SK-N-SH (cell line): ENCODE measurements at regions not wholly inside any gene's neighbourhood (a gene's known extent, or its start where the extent isn't known, plus 50 kb on each side); places are given as distances from the start of the nearest gene placed in this dataset.

Experiments used
- CTCF ChIP-seq: fragments of 200-600 bp; sonication (generic); IDR thresholded peaks from 2 replicates; pipeline ENCODE4 v1.6.1; 2017; ENCODE audit warnings: antibody characterized with exemption, mild to moderate bottlenecking, moderate library complexity
- ELF1 ChIP-seq: IDR thresholded peaks from 2 replicates; pipeline ENCODE4 v1.4.0; 2012
- EP300 ChIP-seq, 2 experiments: IDR thresholded peaks; 2 replicates each; pipeline versions ENCODE4 v1.4.0 to v1.6.1; 2012; ENCODE audit warnings: borderline replicate concordance in 1 of 2, low read depth in 1 of 2, low read length in 1 of 2
- GABPA ChIP-seq: IDR thresholded peaks from 2 replicates; pipeline ENCODE4 v1.4.0; 2012; ENCODE audit warnings: low read depth, mild to moderate bottlenecking
- JUND ChIP-seq: IDR thresholded peaks from 2 replicates; pipeline ENCODE4 v1.4.0; 2012
- PBX3 ChIP-seq: IDR thresholded peaks from 2 replicates; pipeline ENCODE4; 2012
- POLR2AphosphoS5 ChIP-seq: IDR thresholded peaks from 2 replicates; pipeline ENCODE4 v1.6.1; 2012; ENCODE audit warnings: low read depth, low read length
- RCOR1 ChIP-seq: fragments of 150-350 bp; IDR thresholded peaks from 2 replicates; pipeline ENCODE4 v1.6.1; 2017; ENCODE audit warnings: antibody characterized with exemption, low read length
- RXRA ChIP-seq: IDR thresholded peaks from 2 replicates; pipeline ENCODE4 v1.4.0; 2012; ENCODE audit warnings: low read depth, mild to moderate bottlenecking, borderline replicate concordance
- SIN3A ChIP-seq: IDR thresholded peaks from 2 replicates; pipeline ENCODE4 v1.6.1; 2012; ENCODE audit warnings: low read depth, mild to moderate bottlenecking, low read length, moderate library complexity, borderline replicate concordance
- SMC3 ChIP-seq: IDR thresholded peaks from 2 replicates; pipeline ENCODE4 v1.6.1; 2012; ENCODE audit warnings: low read depth, low read length, improper control_type of control experiment
- TAF1 ChIP-seq: IDR thresholded peaks from 2 replicates; pipeline ENCODE4 v1.6.1; 2012; ENCODE audit warnings: low read depth, mild to moderate bottlenecking, low read length, moderate library complexity, borderline replicate concordance
- TF ChIP-seq, protein P1 (sequence below): IDR thresholded peaks from 2 replicates; pipeline ENCODE4 v1.6.1; 2012; ENCODE audit warnings: mild to moderate bottlenecking, low read depth, low read length, moderate library complexity

DNA sequence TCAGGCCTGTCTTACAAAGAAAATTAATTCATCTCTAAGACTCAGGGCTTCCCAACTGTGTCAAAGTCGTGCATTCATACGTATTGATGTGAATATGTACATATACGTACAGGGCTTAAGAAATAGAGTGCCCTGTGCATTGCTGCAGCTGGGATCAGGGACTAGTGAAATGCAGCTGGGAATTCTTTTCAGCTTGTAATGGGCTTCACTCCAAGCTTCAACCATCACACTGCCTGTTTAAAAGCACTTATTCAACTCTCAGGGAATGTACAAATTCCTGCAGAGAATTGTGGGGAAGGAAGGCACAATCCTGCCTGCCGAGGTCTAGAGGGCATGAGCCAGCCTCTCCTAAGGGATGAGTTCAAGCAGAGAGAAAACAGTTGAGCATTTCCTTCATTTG, 59.6 kb upstream of the MAN2A1 start:
- TF ChIP-seq CTCF: no peak
- no peak for TF ChIP-seq GABPA
- no peak for TF ChIP-seq RCOR1
- no peak for TF ChIP-seq POLR2AphosphoS5
- TF ChIP-seq, protein P1, sequence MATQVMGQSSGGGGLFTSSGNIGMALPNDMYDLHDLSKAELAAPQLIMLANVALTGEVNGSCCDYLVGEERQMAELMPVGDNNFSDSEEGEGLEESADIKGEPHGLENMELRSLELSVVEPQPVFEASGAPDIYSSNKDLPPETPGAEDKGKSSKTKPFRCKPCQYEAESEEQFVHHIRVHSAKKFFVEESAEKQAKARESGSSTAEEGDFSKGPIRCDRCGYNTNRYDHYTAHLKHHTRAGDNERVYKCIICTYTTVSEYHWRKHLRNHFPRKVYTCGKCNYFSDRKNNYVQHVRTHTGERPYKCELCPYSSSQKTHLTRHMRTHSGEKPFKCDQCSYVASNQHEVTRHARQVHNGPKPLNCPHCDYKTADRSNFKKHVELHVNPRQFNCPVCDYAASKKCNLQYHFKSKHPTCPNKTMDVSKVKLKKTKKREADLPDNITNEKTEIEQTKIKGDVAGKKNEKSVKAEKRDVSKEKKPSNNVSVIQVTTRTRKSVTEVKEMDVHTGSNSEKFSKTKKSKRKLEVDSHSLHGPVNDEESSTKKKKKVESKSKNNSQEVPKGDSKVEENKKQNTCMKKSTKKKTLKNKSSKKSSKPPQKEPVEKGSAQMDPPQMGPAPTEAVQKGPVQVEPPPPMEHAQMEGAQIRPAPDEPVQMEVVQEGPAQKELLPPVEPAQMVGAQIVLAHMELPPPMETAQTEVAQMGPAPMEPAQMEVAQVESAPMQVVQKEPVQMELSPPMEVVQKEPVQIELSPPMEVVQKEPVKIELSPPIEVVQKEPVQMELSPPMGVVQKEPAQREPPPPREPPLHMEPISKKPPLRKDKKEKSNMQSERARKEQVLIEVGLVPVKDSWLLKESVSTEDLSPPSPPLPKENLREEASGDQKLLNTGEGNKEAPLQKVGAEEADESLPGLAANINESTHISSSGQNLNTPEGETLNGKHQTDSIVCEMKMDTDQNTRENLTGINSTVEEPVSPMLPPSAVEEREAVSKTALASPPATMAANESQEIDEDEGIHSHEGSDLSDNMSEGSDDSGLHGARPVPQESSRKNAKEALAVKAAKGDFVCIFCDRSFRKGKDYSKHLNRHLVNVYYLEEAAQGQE: no peak
- TF ChIP-seq ELF1: no peak
- no peak for TF ChIP-seq SIN3A
- no peak for TF ChIP-seq SMC3
- no peak for TF ChIP-seq TAF1
- no peak for TF ChIP-seq EP300 (IDR thresholded peaks at IDR 0.05; ENCODE audit: borderline replicate concordance in 1 of 2, low read depth in 1 of 2, low read length in 1 of 2)
- TF ChIP-seq RXRA: no peak
- TF ChIP-seq JUND: no peak
- no peak for TF ChIP-seq PBX3
